Adrenal gland (tissue), 9 donors: ENCODE measurements at regions not wholly inside any gene's neighbourhood (a gene's known extent, or its start where the extent isn't known, plus 50 kb on each side); places are given as distances from the start of the nearest gene placed in this dataset.
"Not testable (repeated sequence)": the region's sequence is repeated elsewhere in the genome, so short reads cannot be mapped to it uniquely, and the experiment has no call there.

Experiments used
- DNase-seq, 7 donors: peaks; one replicate each; pipeline ENCODE4 v3.0.0-alpha.2; 2019 to 2020
- H3K27ac ChIP-seq, 5 donors: fragments of 200-600 bp; sonication (generic) in 4 of 5; 1 replicate in 3 of 5; 2 replicates in 2 of 5; pipeline versions ENCODE4 v1.5.1 to v1.8.0; 2016 to 2020; ENCODE audit warnings: mild to moderate bottlenecking in 1 of 5
- H3K27me3 ChIP-seq: fragments of 200-600 bp; 2 replicates; pipeline ENCODE4 v1.8.0; 2021
- H3K36me3 ChIP-seq, 2 donors: fragments of 200-600 bp; replicated peaks in 1 of 2; 1 replicate in 1 of 2; 2 replicates in 1 of 2; pipeline versions ENCODE4 v1.5.1 to v1.8.0; 2018 to 2022
- H3K4me1 ChIP-seq, 2 donors: fragments of 200-600 bp; replicated peaks in 1 of 2; 1 replicate in 1 of 2; 2 replicates in 1 of 2; pipeline versions ENCODE4 v1.5.1 to v1.8.0; 2018 to 2021
- H3K4me3 ChIP-seq, 4 donors: fragments of 200-600 bp; sonication (generic) in 3 of 4; one replicate each; pipeline ENCODE4 v1.5.1; 2016 to 2018
- H3K9me3 ChIP-seq, 3 donors: fragments of 200-600 bp; sonication (generic) in 1 of 3; replicated peaks in 1 of 3; 1 replicate in 2 of 3; 2 replicates in 1 of 3; pipeline versions ENCODE4 v1.5.1 to v1.8.0; 2016 to 2021
- POLR2A ChIP-seq, 2 donors: fragments of 450-650 bp; IDR thresholded peaks; one replicate each; pipeline ENCODE4 v1.6.1; 2017; ENCODE audit warnings: antibody characterized with exemption in 2 of 2, mild to moderate bottlenecking in 2 of 2, moderate library complexity in 1 of 2
- WGBS, 4 donors: extraction: QIAGEN DNeasy Blood & Tissue Kit in 2 of 4; methylation state at CpG; one replicate each; pipeline versions ENCODE4 v1.1.5 to v1.1.7; 2013 to 2017; 5-methylcytosine and 5-hydroxymethylcytosine counted together
- intact Hi-C, 2 donors: fragments of 100-400 bp; cut with DNase I; formaldehyde crosslinking; loops; one replicate each; pipeline versions ENCODE4 v1.14.1 to v1.15.0; 2022 to 2023
- TF ChIP-seq, protein P1 (sequence below), 6 experiments: fragments of 450-650 bp in 4 of 6; fragments of 200-600 bp in 2 of 6; sonication (generic) in 1 of 6; IDR thresholded peaks; 1 replicate in 5 of 6; 2 replicates in 1 of 6; pipeline versions ENCODE4 v1.5.1 to v1.8.0; 2016 to 2021; ENCODE audit warnings: antibody characterized with exemption in 6 of 6, mild to moderate bottlenecking in 2 of 6, moderate library complexity in 1 of 6
- donor health status: healthy with polysubstance abuse.
- donor health status: Bipolar disorder and iron deficiency.
- donor health status: DM: yes; HTN: yes; CAD: no.
- donor health status: DM: no; HTN: no; CAD: no.
- donor health status: DM: no; HTN: no; CAD: no.

DNA sequence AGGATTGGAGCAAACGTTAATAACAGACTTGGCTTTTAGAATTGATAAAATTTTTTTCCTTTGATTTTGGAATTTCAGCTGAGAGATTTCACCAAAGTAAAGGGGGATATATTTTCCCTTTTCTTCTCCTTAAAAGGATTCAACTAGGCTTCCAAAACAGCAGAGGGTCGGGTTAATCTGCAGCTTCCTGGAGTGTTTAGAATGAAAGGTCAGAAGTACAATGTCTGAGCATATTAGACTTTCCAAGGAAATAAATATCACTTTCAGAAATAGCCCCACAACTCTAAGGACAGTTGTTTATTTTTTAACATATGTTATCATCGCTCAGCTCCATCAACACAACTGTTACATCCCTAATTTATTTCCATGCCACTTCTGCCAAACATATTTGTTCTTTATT lies 1532.9 kb upstream of the RAG2 start:
- Histone ChIP-seq H3K9me3 (no peaks in the 10 kb centered on the region), H3K4me3 (no peak overlapping the region), H3K36me3 (no peaks in the 10 kb centered on the region), H3K4me1 (no peaks in the 10 kb centered on the region), H3K27ac (no peak overlapping the region), H3K27me3 (no peaks in the 10 kb centered on the region)
- TF ChIP-seq, protein P1, sequence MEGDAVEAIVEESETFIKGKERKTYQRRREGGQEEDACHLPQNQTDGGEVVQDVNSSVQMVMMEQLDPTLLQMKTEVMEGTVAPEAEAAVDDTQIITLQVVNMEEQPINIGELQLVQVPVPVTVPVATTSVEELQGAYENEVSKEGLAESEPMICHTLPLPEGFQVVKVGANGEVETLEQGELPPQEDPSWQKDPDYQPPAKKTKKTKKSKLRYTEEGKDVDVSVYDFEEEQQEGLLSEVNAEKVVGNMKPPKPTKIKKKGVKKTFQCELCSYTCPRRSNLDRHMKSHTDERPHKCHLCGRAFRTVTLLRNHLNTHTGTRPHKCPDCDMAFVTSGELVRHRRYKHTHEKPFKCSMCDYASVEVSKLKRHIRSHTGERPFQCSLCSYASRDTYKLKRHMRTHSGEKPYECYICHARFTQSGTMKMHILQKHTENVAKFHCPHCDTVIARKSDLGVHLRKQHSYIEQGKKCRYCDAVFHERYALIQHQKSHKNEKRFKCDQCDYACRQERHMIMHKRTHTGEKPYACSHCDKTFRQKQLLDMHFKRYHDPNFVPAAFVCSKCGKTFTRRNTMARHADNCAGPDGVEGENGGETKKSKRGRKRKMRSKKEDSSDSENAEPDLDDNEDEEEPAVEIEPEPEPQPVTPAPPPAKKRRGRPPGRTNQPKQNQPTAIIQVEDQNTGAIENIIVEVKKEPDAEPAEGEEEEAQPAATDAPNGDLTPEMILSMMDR (IDR thresholded peaks at IDR 0.05) = no peak
- no peak for TF ChIP-seq POLR2A (IDR thresholded peaks at IDR 0.05)
- 55 to 61% (median 57%) methylated on average over 3 of the region's 3 CpGs for WGBS, 4 donors
- DNase-seq = no peak
- intact Hi-C loops = no loop called here

DNA sequence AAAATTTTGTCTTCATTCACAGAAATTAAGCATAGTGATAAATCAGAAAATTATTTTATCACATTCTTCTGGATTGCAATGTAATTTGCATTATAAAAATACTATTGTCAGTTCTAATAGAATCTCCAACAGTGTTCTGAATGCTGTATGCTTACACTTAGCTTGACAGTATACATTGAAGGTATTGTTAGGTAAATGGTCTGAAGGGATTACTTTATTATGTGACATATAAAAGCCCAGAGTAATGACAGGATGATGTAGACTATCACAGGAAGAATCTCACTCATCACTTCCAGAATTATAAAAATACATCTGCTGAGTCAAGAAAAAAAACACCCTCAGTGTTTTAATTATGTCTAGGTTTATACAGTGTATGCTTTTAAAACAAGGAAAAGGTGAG lies 1532.5 kb upstream of the RAG2 start:
- Histone ChIP-seq H3K27me3 (no peaks in the 10 kb centered on the region), H3K36me3 (no peaks in the 10 kb centered on the region), H3K27ac (no peak overlapping the region), H3K4me3 (no peak overlapping the region), H3K4me1 (no peaks in the 10 kb centered on the region), H3K9me3 (no peaks in the 10 kb centered on the region)
- intact Hi-C loops = no loop called here
- DNase-seq = no peak
- no peak for TF ChIP-seq POLR2A (IDR thresholded peaks at IDR 0.05)
- TF ChIP-seq, protein P1 (IDR thresholded peaks at IDR 0.05) = no peak

DNA sequence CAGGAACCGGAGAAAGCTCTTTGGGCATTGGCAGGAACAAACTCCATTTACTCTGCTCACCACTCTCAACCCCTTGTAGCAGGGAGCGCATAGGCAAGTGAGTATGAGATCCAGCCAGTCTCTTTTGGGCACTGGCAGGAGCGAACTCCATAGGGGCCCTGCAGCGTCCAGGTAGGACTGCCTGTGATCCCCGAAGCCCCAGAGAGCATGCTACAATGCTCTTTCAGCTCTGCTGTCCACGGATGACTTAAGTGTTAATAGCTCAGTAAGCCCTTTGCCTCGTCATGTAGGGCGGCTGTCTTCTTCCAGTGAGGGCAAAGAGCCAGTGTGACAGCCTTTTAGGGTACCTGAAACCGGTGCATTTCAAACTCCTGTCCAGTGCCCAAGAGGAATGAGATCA lies 1525.6 kb upstream of the RAG2 start:
- WGBS, 4 donors = 75 to 85% (median 83%) methylated on average over 9 of the region's 9 CpGs
- H3K9me3 ChIP-seq = no peaks in the 10 kb centered on the region
- H3K4me3 ChIP-seq = no peak overlapping the region
- intact Hi-C loops = no loop called here
- TF ChIP-seq POLR2A (IDR thresholded peaks at IDR 0.05) = no peak
- TF ChIP-seq, protein P1 (IDR thresholded peaks at IDR 0.05) = no peak
- no peak for DNase-seq
- no peak overlapping the region for H3K27ac ChIP-seq
- no peaks in the 10 kb centered on the region for H3K27me3 ChIP-seq
- H3K4me1 ChIP-seq = no peaks in the 10 kb centered on the region
- no peaks in the 10 kb centered on the region for H3K36me3 ChIP-seq

DNA sequence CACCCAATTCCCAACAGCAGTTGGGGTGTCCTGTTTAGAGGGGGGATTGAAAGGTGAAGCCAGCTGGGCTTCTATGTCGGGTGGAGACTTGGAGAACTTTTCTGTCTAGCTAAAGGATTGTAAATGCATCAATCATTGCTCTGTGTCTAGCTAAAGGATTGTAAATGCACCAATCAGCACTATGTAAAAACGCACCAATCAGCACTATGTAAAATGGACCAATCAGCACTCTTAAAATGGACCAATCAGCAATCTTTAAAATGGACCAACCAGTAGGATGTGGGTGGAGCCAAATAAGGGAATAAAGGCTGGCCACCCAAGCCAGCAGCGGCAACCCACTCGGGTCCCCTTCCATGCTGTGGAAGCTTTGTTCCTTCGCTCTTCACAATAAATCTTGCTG lies 1518.6 kb upstream of the RAG2 start:
- DNase-seq, H3K36me3 ChIP-seq, H3K27ac ChIP-seq, H3K9me3 ChIP-seq, H3K27me3 ChIP-seq, H3K4me1 ChIP-seq, H3K4me3 ChIP-seq, intact Hi-C loops: not testable (repeated sequence)
- 89 to 97% (median 92%) methylated on average over 5 of the region's 5 CpGs for WGBS, 4 donors

DNA sequence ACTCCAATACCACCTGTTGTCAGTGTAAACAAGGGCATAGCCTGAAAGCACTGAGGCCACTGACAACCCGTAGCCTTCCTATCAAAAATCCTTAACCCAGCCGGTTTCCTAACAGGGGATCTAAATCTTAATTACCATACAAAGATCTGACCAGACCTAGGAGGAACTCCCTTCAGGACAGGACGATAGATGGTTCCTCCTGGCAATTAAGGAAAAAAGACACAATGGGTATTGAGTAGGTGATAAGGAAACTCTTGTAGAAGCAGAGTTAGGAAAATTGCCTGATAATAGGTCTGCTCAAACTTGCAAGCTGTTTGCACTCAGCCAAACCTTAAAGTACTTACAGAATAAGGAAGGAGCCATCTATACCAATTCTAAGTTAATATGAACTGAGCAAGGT lies 1517.3 kb upstream of the RAG2 start:
- H3K4me1 ChIP-seq, intact Hi-C loops, H3K9me3 ChIP-seq, H3K4me3 ChIP-seq, H3K36me3 ChIP-seq, H3K27ac ChIP-seq, DNase-seq, H3K27me3 ChIP-seq: not testable (repeated sequence)
- 73 to 85% (median 82%) methylated on average over 3 of the region's 3 CpGs for WGBS, 4 donors
